Adrenal gland (tissue), 9 donors: ENCODE measurements at regions not wholly inside any gene's neighbourhood (a gene's known extent, or its start where the extent isn't known, plus 50 kb on each side); places are given as distances from the start of the nearest gene placed in this dataset.

ENCODE experiments used
- DNase-seq, 7 donors: peaks; one replicate each; pipeline ENCODE4 v3.0.0-alpha.2; 2019 to 2020
- H3K27ac ChIP-seq, 5 donors: fragments of 200-600 bp; sonication (generic) in 4 of 5; 1 replicate in 3 of 5; 2 replicates in 2 of 5; pipeline versions ENCODE4 v1.5.1 to v1.8.0; 2016 to 2020; ENCODE audit warnings: mild to moderate bottlenecking in 1 of 5
- H3K27me3 ChIP-seq: fragments of 200-600 bp; 2 replicates; pipeline ENCODE4 v1.8.0; 2021
- H3K36me3 ChIP-seq, 2 donors: fragments of 200-600 bp; replicated peaks in 1 of 2; 1 replicate in 1 of 2; 2 replicates in 1 of 2; pipeline versions ENCODE4 v1.5.1 to v1.8.0; 2018 to 2022
- H3K4me1 ChIP-seq, 2 donors: fragments of 200-600 bp; replicated peaks in 1 of 2; 1 replicate in 1 of 2; 2 replicates in 1 of 2; pipeline versions ENCODE4 v1.5.1 to v1.8.0; 2018 to 2021
- H3K4me3 ChIP-seq, 4 donors: fragments of 200-600 bp; sonication (generic) in 3 of 4; one replicate each; pipeline ENCODE4 v1.5.1; 2016 to 2018
- H3K9me3 ChIP-seq, 3 donors: fragments of 200-600 bp; sonication (generic) in 1 of 3; replicated peaks in 1 of 3; 1 replicate in 2 of 3; 2 replicates in 1 of 3; pipeline versions ENCODE4 v1.5.1 to v1.8.0; 2016 to 2021
- CTCF ChIP-seq, 6 experiments: fragments of 450-650 bp in 4 of 6; fragments of 200-600 bp in 2 of 6; sonication (generic) in 1 of 6; IDR thresholded peaks; 1 replicate in 5 of 6; 2 replicates in 1 of 6; pipeline versions ENCODE4 v1.5.1 to v1.8.0; 2016 to 2021; ENCODE audit warnings: antibody characterized with exemption in 6 of 6, mild to moderate bottlenecking in 2 of 6, moderate library complexity in 1 of 6
- POLR2A ChIP-seq, 2 donors: fragments of 450-650 bp; IDR thresholded peaks; one replicate each; pipeline ENCODE4 v1.6.1; 2017; ENCODE audit warnings: antibody characterized with exemption in 2 of 2, mild to moderate bottlenecking in 2 of 2, moderate library complexity in 1 of 2
- WGBS, 4 donors: extraction: QIAGEN DNeasy Blood & Tissue Kit in 2 of 4; methylation state at CpG; one replicate each; pipeline versions ENCODE4 v1.1.5 to v1.1.7; 2013 to 2017; 5-methylcytosine and 5-hydroxymethylcytosine counted together
- intact Hi-C, 2 donors: fragments of 100-400 bp; cut with DNase I; formaldehyde crosslinking; loops; one replicate each; pipeline versions ENCODE4 v1.14.1 to v1.15.0; 2022 to 2023
- donor health status: healthy with polysubstance abuse.
- donor health status: Bipolar disorder and iron deficiency.
- donor health status: DM: yes; HTN: yes; CAD: no.
- donor health status: DM: no; HTN: no; CAD: no.
- donor health status: DM: no; HTN: no; CAD: no.

GRCh38 chr10:30759423-30759822, 129.9 kb upstream of the LYZL2 start:
- intact Hi-C loops, result no loop called here
- 60 to 72% (median 66%) methylated on average over 3 of the region's 3 CpGs for WGBS, 4 donors
- no peak for TF ChIP-seq POLR2A (IDR thresholded peaks at IDR 0.05)
- TF ChIP-seq CTCF (IDR thresholded peaks at IDR 0.05), result no peak
- Histone ChIP-seq H3K9me3 (no peaks in the 10 kb centered on the region), H3K4me1 (no peaks in the 10 kb centered on the region), H3K27me3 (no peaks in the 10 kb centered on the region), H3K36me3 (no peaks in the 10 kb centered on the region), H3K27ac (no peak overlapping the region), H3K4me3 (no peak overlapping the region)
- DNase-seq, result no peak

- WGBS, 4 donors, result 43 to 61% (median 54%) methylated on average over 1 of the region's 1 CpG
- Histone ChIP-seq H3K36me3 (no peaks in the 10 kb centered on the region), H3K27me3 (no peaks in the 10 kb centered on the region), H3K9me3 (no peaks in the 10 kb centered on the region), H3K27ac (no peak overlapping the region), H3K4me3 (no peak overlapping the region), H3K4me1 (no peaks in the 10 kb centered on the region)
- DNase-seq, result no peak
- intact Hi-C loops, result no loop called here
- no peak for TF ChIP-seq CTCF (IDR thresholded peaks at IDR 0.05)
- no peak for TF ChIP-seq POLR2A (IDR thresholded peaks at IDR 0.05)
These were observed 128.8 kb upstream of the LYZL2 start for GRCh38 chr10:30758338-30758737.

DNA sequence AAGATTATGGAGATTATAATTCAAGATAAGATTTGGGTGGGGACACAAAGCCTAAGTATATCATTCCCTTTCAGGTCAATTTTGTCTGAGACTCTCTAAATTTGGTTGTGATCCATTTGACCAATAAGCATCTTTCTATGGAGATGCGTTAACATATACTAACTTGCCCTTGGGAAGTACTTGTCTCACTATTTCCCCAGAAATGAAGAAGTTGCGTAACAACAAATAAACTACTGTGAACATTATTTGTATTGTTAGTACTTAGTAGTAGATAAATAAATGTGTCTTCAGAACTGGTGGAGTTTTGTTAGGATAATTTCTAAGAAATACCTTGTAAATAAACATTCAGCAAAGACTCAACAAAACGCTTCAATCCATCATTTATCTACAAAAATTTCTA, 127.3 kb upstream of the LYZL2 start:
- no peak for TF ChIP-seq POLR2A (IDR thresholded peaks at IDR 0.05)
- no peak for TF ChIP-seq CTCF (IDR thresholded peaks at IDR 0.05)
- Histone ChIP-seq H3K4me1 (no peaks in the 10 kb centered on the region), H3K36me3 (no peaks in the 10 kb centered on the region), H3K9me3 (no peaks in the 10 kb centered on the region), H3K4me3 (no peak overlapping the region), H3K27me3 (no peaks in the 10 kb centered on the region), H3K27ac (no peak overlapping the region)
- WGBS, 4 donors, result 88 to 97% (median 91%) methylated on average over 3 of the region's 3 CpGs
- no peak for DNase-seq
- intact Hi-C loops, result no loop called here

- no peak overlapping the region for H3K27ac ChIP-seq
- no peaks in the 10 kb centered on the region for H3K36me3 ChIP-seq
- no peaks in the 10 kb centered on the region for H3K9me3 ChIP-seq
- 50 to 69% (median 67%) methylated on average over 2 of the region's 2 CpGs for WGBS, 4 donors
- H3K4me1 ChIP-seq, result no peaks in the 10 kb centered on the region
- intact Hi-C loops, result no loop called here
- TF ChIP-seq POLR2A (IDR thresholded peaks at IDR 0.05) (no peak), CTCF (IDR thresholded peaks at IDR 0.05) (no peak)
- H3K27me3 ChIP-seq, result no peaks in the 10 kb centered on the region
- no peak overlapping the region for H3K4me3 ChIP-seq
- DNase-seq, result no peak
These were observed 126.6 kb upstream of the LYZL2 start for GRCh38 chr10:30756151-30756550.
